Activated T-cell treated with anti-CD3 and anti-CD28 coated beads, Interleukin-2, amount 50 U/mL, for 48 hours (primary cell): ENCODE measurements at regions not wholly inside any gene's neighbourhood (a gene's known extent, or its start where the extent isn't known, plus 50 kb on each side); places are given as distances from the start of the nearest gene placed in this dataset.
"Not testable (repeated sequence)": the region's sequence is repeated elsewhere in the genome, so short reads cannot be mapped to it uniquely, and the experiment has no call there.

ENCODE experiments used
- DNase-seq, 2 experiments: peaks; one replicate each; pipeline ENCODE4 v3.0.0-alpha.2; 2020

- DNase-seq, result not testable (repeated sequence)
Measured at GRCh38 chr16:88248761-88249160, 134.0 kb upstream of the ZNF469 start.

- DNase-seq, result not testable (repeated sequence)
Measured at GRCh38 chr16:88250381-88250780, 132.4 kb upstream of the ZNF469 start.

GRCh38 chr16:88252057-88252794 lies 130.5 kb upstream of the ZNF469 start:
- not testable (repeated sequence) for DNase-seq

- DNase-seq, result not testable (repeated sequence)
Measured at GRCh38 chr16:88258141-88258540, 124.6 kb upstream of the ZNF469 start.

- DNase-seq, result not testable (repeated sequence)
Measured at GRCh38 chr16:88258764-88259525, 123.8 kb upstream of the ZNF469 start.

- DNase-seq, result not testable (repeated sequence)
Measured at GRCh38 chr16:88259538-88259937, 123.2 kb upstream of the ZNF469 start.

- DNase-seq, result not testable (repeated sequence)
Measured at GRCh38 chr16:88260146-88260545, 122.6 kb upstream of the ZNF469 start.

- DNase-seq, result not testable (repeated sequence)
Measured at GRCh38 chr16:88260881-88261665, 121.7 kb upstream of the ZNF469 start.

GRCh38 chr16:88261814-88262605 lies 120.7 kb upstream of the ZNF469 start:
- DNase-seq, result not testable (repeated sequence)

GRCh38 chr16:88262858-88263563 lies 119.7 kb upstream of the ZNF469 start:
- not testable (repeated sequence) for DNase-seq

GRCh38 chr16:88263681-88264287 lies 119.0 kb upstream of the ZNF469 start:
- DNase-seq, result not testable (repeated sequence)

- peak; percentile 81 to 83 for DNase-seq
Measured at GRCh38 chr16:88264641-88265285, 118.0 kb upstream of the ZNF469 start.

GRCh38 chr16:88265286-88265938 lies 117.3 kb upstream of the ZNF469 start:
- DNase-seq, result peak; percentile 30 to 46

GRCh38 chr16:88266036-88266435 lies 116.7 kb upstream of the ZNF469 start:
- not testable (repeated sequence) for DNase-seq

GRCh38 chr16:88266935-88267551 lies 115.7 kb upstream of the ZNF469 start:
- DNase-seq, result not testable (repeated sequence)

GRCh38 chr16:88268186-88268970 lies 114.4 kb upstream of the ZNF469 start:
- DNase-seq, result not testable (repeated sequence)

GRCh38 chr16:88270171-88270790 lies 112.5 kb upstream of the ZNF469 start:
- DNase-seq, result not testable (repeated sequence)

GRCh38 chr16:88271296-88271695 lies 111.5 kb upstream of the ZNF469 start:
- not testable (repeated sequence) for DNase-seq
